ENCODE measurements at regions not wholly inside any gene's neighbourhood (a gene's known extent, or its start where the extent isn't known, plus 50 kb on each side); places are given as distances from the start of the nearest gene placed in this dataset.

DNA sequence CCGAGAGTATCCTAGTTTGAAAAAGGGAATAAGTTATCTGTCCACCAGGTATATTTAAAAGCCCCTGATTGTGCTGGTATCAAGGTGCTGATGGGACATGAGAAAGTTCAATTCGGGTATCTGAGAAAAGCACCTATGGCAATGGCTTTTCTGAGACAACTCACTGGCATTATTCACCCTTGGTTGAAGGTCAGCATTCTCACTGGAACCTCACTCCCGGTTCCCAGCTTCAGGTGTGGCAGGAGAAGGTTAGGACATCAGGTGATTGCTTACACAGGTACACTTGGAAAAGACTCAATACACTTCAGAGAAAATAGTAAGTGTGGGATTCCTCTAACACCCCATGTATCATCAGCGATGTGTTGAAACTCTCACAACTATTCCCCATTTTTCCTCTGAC, 643.1 kb downstream of the INHBA start:
- Histone ChIP-seq H3K27ac (no peak overlapping the region), H3K36me3 (no peaks in the 10 kb centered on the region)
- no peak for TF ChIP-seq CTCF (IDR thresholded peaks at IDR 0.05)

GRCh38 chr7:41058986-41059741, 643.7 kb downstream of the INHBA start:
- H3K27ac ChIP-seq = no peak overlapping the region
- no peak for TF ChIP-seq CTCF (IDR thresholded peaks at IDR 0.05)

More for the DNA sequence above, 643.1 kb downstream of the INHBA start:
- Histone ChIP-seq H3K27me3 (no peaks in the 10 kb centered on the region), H3K4me1 (ENCODE audit: control insufficient read depth in 1 of 2, insufficient read depth in 1 of 2, low read depth in 1 of 2, low read length in 1 of 2) (peaks cover 5 to 7% of the 10 kb centered on the region in 2 experiments), H3K4me3 (ENCODE audit: low read depth in 1 of 2, low read length in 1 of 2) (no peak overlapping the region), H3K9me3 (no peaks in the 10 kb centered on the region)

GRCh38 chr7:41054960-41055661, 647.8 kb downstream of the INHBA start:
- no peak overlapping the region for H3K27ac ChIP-seq
- no peaks in the 10 kb centered on the region for H3K9me3 ChIP-seq
- no peak overlapping the region for H3K4me3 ChIP-seq (ENCODE audit: low read depth in 1 of 2, low read length in 1 of 2)
- H3K36me3 ChIP-seq = no peaks in the 10 kb centered on the region
- no peak for TF ChIP-seq CTCF (IDR thresholded peaks at IDR 0.05)
- no peaks in the 10 kb centered on the region for H3K27me3 ChIP-seq
- H3K4me1 ChIP-seq (ENCODE audit: control insufficient read depth in 1 of 2, insufficient read depth in 1 of 2, low read depth in 1 of 2, low read length in 1 of 2) = no peaks in the 10 kb centered on the region

More at GRCh38 chr7:41058986-41059741, 643.7 kb downstream of the INHBA start:
- Histone ChIP-seq H3K36me3 (no peaks in the 10 kb centered on the region), H3K9me3 (no peaks in the 10 kb centered on the region), H3K4me1 (ENCODE audit: control insufficient read depth in 1 of 2, insufficient read depth in 1 of 2, low read depth in 1 of 2, low read length in 1 of 2) (peaks cover 5 to 7% of the 10 kb centered on the region in 2 experiments), H3K4me3 (ENCODE audit: low read depth in 1 of 2, low read length in 1 of 2) (no peak overlapping the region), H3K27me3 (no peaks in the 10 kb centered on the region)

DNA sequence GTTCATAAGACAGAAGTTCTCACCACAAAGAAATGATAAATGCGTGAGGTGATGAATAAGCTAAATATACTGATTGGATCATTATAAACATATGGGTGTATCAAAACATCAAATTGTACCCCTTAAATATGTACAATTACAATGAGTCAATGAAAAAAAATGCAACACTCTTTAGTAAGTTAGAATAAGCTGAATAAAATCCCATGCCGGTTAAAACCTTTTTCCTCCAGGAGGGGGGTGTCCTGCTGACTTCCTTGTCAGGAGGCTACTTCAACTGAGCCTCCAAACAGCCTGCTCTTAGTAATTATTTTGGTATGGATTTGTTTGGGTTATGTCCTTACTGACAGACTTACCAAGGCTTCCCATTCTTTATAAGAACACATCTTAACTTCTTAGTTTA, 649.1 kb downstream of the INHBA start:
- H3K9me3 ChIP-seq = no peaks in the 10 kb centered on the region
- H3K36me3 ChIP-seq = no peaks in the 10 kb centered on the region
- H3K27ac ChIP-seq = no peak overlapping the region
- H3K4me3 ChIP-seq (ENCODE audit: low read depth in 1 of 2, low read length in 1 of 2) = no peak overlapping the region
- no peak for TF ChIP-seq CTCF (IDR thresholded peaks at IDR 0.05)
- no peaks in the 10 kb centered on the region for H3K4me1 ChIP-seq (ENCODE audit: control insufficient read depth in 1 of 2, insufficient read depth in 1 of 2, low read depth in 1 of 2, low read length in 1 of 2)
- H3K27me3 ChIP-seq = no peaks in the 10 kb centered on the region

- Histone ChIP-seq H3K27ac (no peak overlapping the region), H3K4me1 (ENCODE audit: control insufficient read depth in 1 of 2, insufficient read depth in 1 of 2, low read depth in 1 of 2, low read length in 1 of 2) (peaks cover 0 to 6% of the 10 kb centered on the region in 2 experiments), H3K9me3 (no peaks in the 10 kb centered on the region), H3K4me3 (ENCODE audit: low read depth in 1 of 2, low read length in 1 of 2) (no peak overlapping the region), H3K27me3 (no peaks in the 10 kb centered on the region), H3K36me3 (no peaks in the 10 kb centered on the region)
- no peak for TF ChIP-seq CTCF (IDR thresholded peaks at IDR 0.05)
Observed at GRCh38 chr7:41052736-41053135, 650.2 kb downstream of the INHBA start.
